Mesendoderm (in vitro differentiated cells): ENCODE measurements at regions not wholly inside any gene's neighbourhood (a gene's known extent, or its start where the extent isn't known, plus 50 kb on each side); places are given as distances from the start of the nearest gene placed in this dataset.

ENCODE experiments used
- DNase-seq: peaks from one replicate; pipeline ENCODE4 v3.0.0; 2013
- H2AK5ac ChIP-seq: 2 replicates; pipeline ENCODE4 v1.6.1; 2013; ENCODE audit warnings: low read length, inconsistent platforms
- H2BK120ac ChIP-seq: 2 replicates; pipeline ENCODE4 v1.6.1; 2013; ENCODE audit warnings: low read depth, mild to moderate bottlenecking, low read length, moderate library complexity, mixed read lengths
- H2BK15ac ChIP-seq: replicated peaks from 2 replicates; pipeline ENCODE4 v1.6.1; 2013; ENCODE audit warnings: low read depth, mild to moderate bottlenecking, moderate library complexity
- H2BK5ac ChIP-seq: 2 replicates; pipeline ENCODE4 v1.6.1; 2013; ENCODE audit warnings: low read length, inconsistent platforms
- H3K18ac ChIP-seq: 2 replicates; pipeline ENCODE4 v1.6.1; 2013; ENCODE audit warnings: mild to moderate bottlenecking, low read length, mixed read lengths
- H3K23ac ChIP-seq: one replicate; pipeline ENCODE4 v1.6.1; 2013; ENCODE audit warnings: low read length
- H3K27ac ChIP-seq: 2 replicates; pipeline ENCODE4 v1.5.1; 2013; ENCODE audit warnings: low read depth, mild to moderate bottlenecking, inconsistent platforms, low read length, moderate library complexity
- H3K27me3 ChIP-seq: 2 replicates; pipeline ENCODE4 v1.6.1; 2013; ENCODE audit warnings: low read length, control low read depth, mild to moderate bottlenecking, inconsistent platforms; ENCODE audit not compliant: insufficient read depth, poor library complexity
- H3K36me3 ChIP-seq: 2 replicates; pipeline ENCODE4 v1.6.1; 2013; ENCODE audit warnings: low read length, inconsistent platforms; ENCODE audit not compliant: control insufficient read depth, insufficient read depth
- H3K4ac ChIP-seq: one replicate; pipeline ENCODE4 v1.6.1; 2013; ENCODE audit warnings: low read depth, mild to moderate bottlenecking, low read length, moderate library complexity
- H3K4me1 ChIP-seq: 2 replicates; pipeline ENCODE4 v1.6.1; 2013; ENCODE audit warnings: low read depth, low read length, inconsistent platforms; ENCODE audit not compliant: control insufficient read depth
- H3K4me2 ChIP-seq: 2 replicates; pipeline ENCODE4 v1.6.1; 2013; ENCODE audit warnings: low read length
- H3K4me3 ChIP-seq: 2 replicates; pipeline ENCODE4 v1.5.1; 2013; ENCODE audit warnings: mild to moderate bottlenecking, low read length
- H3K56ac ChIP-seq: one replicate; pipeline ENCODE4 v1.6.1; 2013; ENCODE audit warnings: low read length
- H3K79me1 ChIP-seq: 2 replicates; pipeline ENCODE4 v1.6.1; 2013; ENCODE audit warnings: low read length, inconsistent platforms
- H3K79me2 ChIP-seq: 2 replicates; pipeline ENCODE4 v1.6.1; 2013; ENCODE audit warnings: mild to moderate bottlenecking, low read length; ENCODE audit not compliant: control insufficient read depth, insufficient read depth
- H3K9ac ChIP-seq: 2 replicates; pipeline ENCODE4 v1.6.1; 2013; ENCODE audit warnings: low read length, inconsistent platforms
- H4K5ac ChIP-seq: one replicate; pipeline ENCODE4 v1.6.1; 2013; ENCODE audit warnings: low read length
- H4K8ac ChIP-seq: one replicate; pipeline ENCODE4 v1.6.1; 2013; ENCODE audit warnings: low read depth, mild to moderate bottlenecking, control low read depth, low read length, moderate library complexity
- WGBS: extraction: QIAGEN DNeasy Blood & Tissue Kit; methylation state at CpG from one replicate; pipeline ENCODE4 v1.1.7; 2013; ENCODE audit warnings: low lambda C conversion rate, missing lambda C conversion rate; ENCODE audit not compliant: insufficient coverage; ENCODE audit errors: extremely low coverage; 5-methylcytosine and 5-hydroxymethylcytosine counted together

DNA sequence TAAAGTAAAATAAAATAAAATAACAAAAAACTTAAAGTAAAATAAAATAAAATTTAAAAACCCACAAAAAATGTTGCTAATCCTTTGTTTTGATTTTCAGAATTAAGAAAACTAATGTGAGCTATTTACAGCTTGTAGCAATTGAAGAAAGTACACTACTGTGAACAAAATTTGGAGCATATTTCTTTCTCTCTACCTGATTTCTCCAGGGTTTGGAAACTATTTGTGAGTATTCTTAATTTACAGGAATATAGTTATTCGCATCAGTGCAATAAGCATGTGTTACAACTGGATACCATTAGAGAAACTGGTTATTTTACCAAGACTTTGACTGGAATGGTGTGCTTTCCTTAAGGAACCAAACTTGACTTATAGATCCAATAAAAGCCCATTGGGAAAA lies 86.1 kb upstream of the CNOT2 start:
- peak; percentile 32 for DNase-seq
- Histone ChIP-seq H3K56ac (no peak overlapping the region), H3K23ac (no peak overlapping the region), H4K8ac (no peak overlapping the region), H2AK5ac (no peak overlapping the region), H3K27me3 (no peaks in the 10 kb centered on the region), H3K9ac (no peak overlapping the region), H2BK120ac (no peak overlapping the region), H3K36me3 (no peaks in the 10 kb centered on the region), H3K79me2 (no peaks in the 10 kb centered on the region), H3K4me1 (no peaks in the 10 kb centered on the region), H2BK5ac (no peak overlapping the region), H3K27ac (no peak overlapping the region), H3K4me2 (no peak overlapping the region), H2BK15ac (no peak overlapping the region), H3K4ac (no peak overlapping the region), H4K5ac (no peak overlapping the region), H3K18ac (no peak overlapping the region), H3K4me3 (no peak overlapping the region), H3K79me1 (no peaks in the 10 kb centered on the region)
- WGBS, result no CpG with 5 or more reads among the region's 1 CpG

- Histone ChIP-seq H3K4me1 (no peaks in the 10 kb centered on the region), H3K56ac (no peak overlapping the region), H2BK15ac (no peak overlapping the region), H4K5ac (no peak overlapping the region), H3K23ac (no peak overlapping the region), H2BK5ac (no peak overlapping the region), H3K36me3 (no peaks in the 10 kb centered on the region), H2BK120ac (no peak overlapping the region), H3K79me2 (no peaks in the 10 kb centered on the region), H3K4me3 (no peak overlapping the region), H3K4ac (no peak overlapping the region), H3K27me3 (no peaks in the 10 kb centered on the region), H2AK5ac (no peak overlapping the region), H3K4me2 (no peak overlapping the region), H3K27ac (no peak overlapping the region), H3K18ac (no peak overlapping the region), H3K79me1 (no peaks in the 10 kb centered on the region), H4K8ac (no peak overlapping the region), H3K9ac (no peak overlapping the region)
- WGBS, result no CpG with 5 or more reads among the region's 4 CpGs
- DNase-seq, result no peak
Observed at GRCh38 chr12:70165450-70165849, 77.8 kb upstream of the CNOT2 start.

DNA sequence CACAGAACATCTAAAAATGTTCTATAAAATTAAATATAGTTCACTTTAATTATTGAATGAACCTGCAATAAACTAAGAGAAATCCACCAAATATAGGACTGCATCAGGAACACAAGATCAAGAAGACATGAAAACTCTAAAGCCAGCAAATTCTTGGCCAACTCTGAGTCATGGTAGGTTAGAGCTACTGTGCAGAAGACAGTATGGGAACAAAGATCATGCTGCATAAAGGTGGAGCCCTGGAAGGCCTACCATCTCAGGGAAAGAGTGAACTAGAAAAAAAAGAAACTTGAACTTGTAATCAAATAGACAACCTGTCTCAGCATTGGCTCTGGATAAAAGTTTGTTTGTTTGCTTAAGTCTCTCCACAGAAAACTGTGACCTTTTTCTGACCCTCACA lies 66.9 kb upstream of the CNOT2 start:
- Histone ChIP-seq H3K18ac (no peak overlapping the region), H3K4me3 (no peak overlapping the region), H3K56ac (no peak overlapping the region), H4K8ac (no peak overlapping the region), H2BK120ac (no peak overlapping the region), H3K9ac (no peak overlapping the region), H3K27ac (no peak overlapping the region), H2AK5ac (no peak overlapping the region), H3K79me2 (no peaks in the 10 kb centered on the region), H3K4me1 (no peaks in the 10 kb centered on the region), H3K4me2 (no peak overlapping the region), H3K79me1 (no peaks in the 10 kb centered on the region), H3K4ac (no peak overlapping the region), H4K5ac (no peak overlapping the region), H2BK5ac (no peak overlapping the region), H3K27me3 (no peaks in the 10 kb centered on the region), H3K36me3 (no peaks in the 10 kb centered on the region), H2BK15ac (no peak overlapping the region), H3K23ac (no peak overlapping the region)
- no peak for DNase-seq

- Histone ChIP-seq H2BK120ac (no peak overlapping the region), H3K23ac (no peak overlapping the region), H3K9ac (no peak overlapping the region), H4K8ac (no peak overlapping the region), H3K4me3 (no peak overlapping the region), H2BK15ac (no peak overlapping the region), H3K79me1 (no peaks in the 10 kb centered on the region), H3K36me3 (no peaks in the 10 kb centered on the region), H4K5ac (no peak overlapping the region), H3K56ac (no peak overlapping the region), H3K4me2 (no peak overlapping the region), H3K27me3 (no peaks in the 10 kb centered on the region), H3K27ac (no peak overlapping the region), H2AK5ac (no peak overlapping the region), H3K18ac (no peak overlapping the region), H3K4me1 (no peaks in the 10 kb centered on the region), H2BK5ac (no peak overlapping the region), H3K79me2 (no peaks in the 10 kb centered on the region), H3K4ac (no peak overlapping the region)
- WGBS, result no CpG with 5 or more reads among the region's 1 CpG
- no peak for DNase-seq
Observed at GRCh38 chr12:70177631-70178030, 65.6 kb upstream of the CNOT2 start.

DNA sequence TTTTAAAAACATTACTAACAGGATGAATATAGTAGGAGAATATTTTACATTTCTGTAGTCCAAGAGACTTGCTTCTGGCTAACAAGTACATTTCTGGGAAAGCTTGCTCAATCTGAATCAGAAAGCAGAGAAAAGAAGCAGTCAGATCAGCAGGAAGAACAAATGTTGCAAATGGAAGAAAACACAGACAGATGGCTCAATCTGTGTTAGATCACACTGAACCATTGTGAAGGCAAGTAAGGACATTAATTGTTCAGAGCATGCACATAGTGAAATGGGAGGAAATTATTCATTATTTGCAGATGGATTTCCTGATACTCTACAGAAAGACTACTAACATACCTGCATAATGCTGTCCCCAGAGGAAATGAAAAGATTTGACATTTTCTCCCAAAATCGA lies 65.2 kb upstream of the CNOT2 start:
- Histone ChIP-seq H3K27me3 (no peaks in the 10 kb centered on the region), H4K5ac (no peak overlapping the region), H3K4me1 (no peaks in the 10 kb centered on the region), H3K4ac (no peak overlapping the region), H2BK15ac (no peak overlapping the region), H3K18ac (no peak overlapping the region), H3K4me2 (no peak overlapping the region), H3K9ac (no peak overlapping the region), H2BK120ac (no peak overlapping the region), H4K8ac (no peak overlapping the region), H3K79me1 (no peaks in the 10 kb centered on the region), H3K79me2 (no peaks in the 10 kb centered on the region), H3K4me3 (no peak overlapping the region), H3K27ac (no peak overlapping the region), H3K36me3 (no peaks in the 10 kb centered on the region), H2BK5ac (no peak overlapping the region), H2AK5ac (no peak overlapping the region), H3K23ac (no peak overlapping the region), H3K56ac (no peak overlapping the region)
- WGBS, result no CpG with 5 or more reads among the region's 1 CpG
- DNase-seq, result no peak

- Histone ChIP-seq H2AK5ac (no peak overlapping the region), H3K4me3 (no peak overlapping the region), H3K36me3 (no peaks in the 10 kb centered on the region), H3K79me1 (no peaks in the 10 kb centered on the region), H2BK5ac (no peak overlapping the region), H3K23ac (no peak overlapping the region), H3K56ac (no peak overlapping the region), H3K4me2 (no peak overlapping the region), H2BK120ac (no peak overlapping the region), H4K5ac (no peak overlapping the region), H3K4ac (no peak overlapping the region), H2BK15ac (no peak overlapping the region), H3K9ac (no peak overlapping the region), H3K27me3 (no peaks in the 10 kb centered on the region), H4K8ac (no peak overlapping the region), H3K4me1 (no peaks in the 10 kb centered on the region), H3K18ac (no peak overlapping the region), H3K27ac (no peak overlapping the region), H3K79me2 (no peaks in the 10 kb centered on the region)
- no CpG with 5 or more reads among the region's 3 CpGs for WGBS
- DNase-seq, result no peak
Observed at GRCh38 chr12:70180130-70180529, 63.1 kb upstream of the CNOT2 start.
